H9 (cell line): ENCODE measurements at regions not wholly inside any gene's neighbourhood (a gene's known extent, or its start where the extent isn't known, plus 50 kb on each side); places are given as distances from the start of the nearest gene placed in this dataset.

Experiments
- DNase-seq: peaks from one replicate; pipeline ENCODE4 v3.0.0-alpha.2; 2017
- H2AFZ ChIP-seq: one replicate; pipeline ENCODE4 v1.6.1; 2013; ENCODE audit warnings: mild to moderate bottlenecking, low read length, control low read depth, moderate library complexity
- H2AK5ac ChIP-seq: 2 replicates; pipeline ENCODE4 v1.6.1; 2013; ENCODE audit warnings: low read length, control low read depth, mixed read lengths; ENCODE audit not compliant: insufficient read length
- H2BK120ac ChIP-seq: one replicate; pipeline ENCODE4 v1.6.1; 2013; ENCODE audit warnings: low read depth, mild to moderate bottlenecking, low read length, control low read depth, inconsistent platforms; ENCODE audit not compliant: poor library complexity, severe bottlenecking
- H2BK12ac ChIP-seq: 2 replicates; pipeline ENCODE4 v1.6.1; 2013; ENCODE audit warnings: low read length, control low read depth, mixed read lengths, low read depth; ENCODE audit not compliant: insufficient read length
- H2BK15ac ChIP-seq: 2 replicates; pipeline ENCODE4 v1.6.1; 2013; ENCODE audit warnings: low read depth, low read length, control low read depth
- H2BK20ac ChIP-seq: one replicate; pipeline ENCODE4 v1.6.1; 2013; ENCODE audit warnings: low read depth, mild to moderate bottlenecking, low read length, control low read depth, inconsistent platforms; ENCODE audit not compliant: poor library complexity, severe bottlenecking
- H2BK5ac ChIP-seq: 2 replicates; pipeline ENCODE4 v1.6.1; 2013; ENCODE audit warnings: low read length, control low read depth, mixed read lengths; ENCODE audit not compliant: insufficient read length
- H3K14ac ChIP-seq: 2 replicates; pipeline ENCODE4 v1.6.1; 2013; ENCODE audit warnings: low read length, control low read depth; ENCODE audit not compliant: insufficient read depth
- H3K18ac ChIP-seq: 2 replicates; pipeline ENCODE4 v1.6.1; 2013; ENCODE audit warnings: low read depth, mild to moderate bottlenecking, mixed read lengths, low read length, control low read depth; ENCODE audit not compliant: insufficient read length
- H3K23ac ChIP-seq: 2 replicates; pipeline ENCODE4 v1.6.1; 2013; ENCODE audit warnings: low read length, control low read depth, mixed read lengths, low read depth; ENCODE audit not compliant: insufficient read length
- H3K23me2 ChIP-seq: 2 replicates; pipeline ENCODE4 v1.6.1; 2013; ENCODE audit warnings: low read depth, mild to moderate bottlenecking, mixed read lengths, low read length, control low read depth; ENCODE audit not compliant: insufficient read length, poor library complexity, severe bottlenecking
- H3K27ac ChIP-seq: 2 replicates; pipeline ENCODE4 v1.5.1; 2013; ENCODE audit warnings: low read length, control low read depth, mixed read lengths, low read depth; ENCODE audit not compliant: insufficient read length
- H3K27me3 ChIP-seq: 2 replicates; pipeline ENCODE4 v1.6.1; 2013; ENCODE audit warnings: low read length, control low read depth, inconsistent platforms; ENCODE audit not compliant: insufficient read depth
- H3K4ac ChIP-seq: 2 replicates; pipeline ENCODE4 v1.6.1; 2013; ENCODE audit warnings: low read depth, mild to moderate bottlenecking, control low read depth, inconsistent platforms, low read length, moderate library complexity
- H3K4me1 ChIP-seq: 2 replicates; pipeline ENCODE4 v1.6.1; 2013; ENCODE audit warnings: low read length, control low read depth, inconsistent platforms; ENCODE audit not compliant: insufficient read depth
- H3K4me2 ChIP-seq: 2 replicates; pipeline ENCODE4 v1.6.1; 2013; ENCODE audit warnings: low read length, control low read depth, mixed read lengths; ENCODE audit not compliant: insufficient read length, insufficient read depth
- H3K56ac ChIP-seq: 2 replicates; pipeline ENCODE4 v1.6.1; 2013; ENCODE audit warnings: low read depth, mild to moderate bottlenecking, mixed read lengths, low read length, control low read depth; ENCODE audit not compliant: insufficient read length
- H3K79me1 ChIP-seq: 2 replicates; pipeline ENCODE4 v1.6.1; 2013; ENCODE audit warnings: low read depth, mild to moderate bottlenecking, moderate library complexity, low read length, control low read depth, inconsistent platforms; ENCODE audit not compliant: insufficient read depth, poor library complexity, severe bottlenecking
- H3K79me2 ChIP-seq: 2 replicates; pipeline ENCODE4 v1.6.1; 2013; ENCODE audit warnings: low read length, control low read depth, inconsistent platforms; ENCODE audit not compliant: insufficient read depth
- H3K9ac ChIP-seq: 2 replicates; pipeline ENCODE4 v1.6.1; 2013; ENCODE audit warnings: low read length, control low read depth, mixed read lengths; ENCODE audit not compliant: insufficient read length; ENCODE audit errors: extremely low read depth
- H3K9me3 ChIP-seq: one replicate; pipeline ENCODE4 v1.6.1; 2013; ENCODE audit warnings: low read depth, low read length, inconsistent platforms; ENCODE audit not compliant: control insufficient read depth
- H3T11ph ChIP-seq: one replicate; pipeline ENCODE4 v1.6.1; 2013; ENCODE audit warnings: mild to moderate bottlenecking, low read length, control low read depth, inconsistent platforms
- H4K20me1 ChIP-seq: one replicate; pipeline ENCODE4 v1.6.1; 2013; ENCODE audit not compliant: control insufficient read depth, insufficient read length, insufficient read depth
- H4K5ac ChIP-seq: 2 replicates; pipeline ENCODE4 v1.6.1; 2013; ENCODE audit warnings: low read depth, mild to moderate bottlenecking, mixed read lengths, low read length, control low read depth; ENCODE audit not compliant: insufficient read length
- H4K8ac ChIP-seq: replicated peaks from 2 replicates; pipeline ENCODE4 v1.6.1; 2013; ENCODE audit warnings: low read length, control low read depth, mixed read lengths, low read depth; ENCODE audit not compliant: insufficient read length
- H4K91ac ChIP-seq: 2 replicates; pipeline ENCODE4 v1.6.1; 2013; ENCODE audit warnings: low read depth, mild to moderate bottlenecking, moderate library complexity, mixed read lengths, low read length, control low read depth; ENCODE audit not compliant: insufficient read length
- H3K27ac Mint-ChIP-seq, 3 experiments: 2 replicates in 2 of 3; 3 replicates in 1 of 3; pipeline ENCODE4 v1.8.0; 2020 to 2021; ENCODE audit warnings: mixed read lengths in 3 of 3, mild to moderate bottlenecking in 1 of 3, moderate library complexity in 1 of 3
- H3K27me3 Mint-ChIP-seq: 2 replicates; pipeline ENCODE4 v1.8.0; 2021; ENCODE audit warnings: low read depth, mild to moderate bottlenecking, moderate library complexity, mixed read lengths
- H3K36me3 Mint-ChIP-seq, 3 experiments: 2 replicates in 2 of 3; 3 replicates in 1 of 3; pipeline ENCODE4 v1.8.0; 2020 to 2021; ENCODE audit warnings: low read depth in 3 of 3, mixed read lengths in 3 of 3; ENCODE audit not compliant: insufficient read depth in 1 of 3
- H3K4me1 Mint-ChIP-seq, 2 experiments: 2 replicates each; pipeline ENCODE4 v1.8.0; 2020; ENCODE audit warnings: mixed read lengths in 2 of 2
- H3K4me3 Mint-ChIP-seq, 2 experiments: 2 replicates in 1 of 2; 3 replicates in 1 of 2; pipeline ENCODE4 v1.8.0; 2020 to 2021; ENCODE audit warnings: mild to moderate bottlenecking in 2 of 2, mixed read lengths in 2 of 2, moderate library complexity in 1 of 2
- H3K9me3 Mint-ChIP-seq, 2 experiments: 2 replicates in 1 of 2; 3 replicates in 1 of 2; pipeline ENCODE4 v1.8.0; 2020; ENCODE audit warnings: mild to moderate bottlenecking in 2 of 2, mixed read lengths in 2 of 2, moderate library complexity in 1 of 2
- CTCF ChIP-seq: fragments of 200-600 bp; sonication (generic); conservative IDR thresholded peaks from 3 replicates; pipeline ENCODE4 v1.8.0; 2021; ENCODE audit warnings: antibody characterized with exemption, mild to moderate bottlenecking
- WGBS: extraction: QIAGEN DNeasy Blood & Tissue Kit; methylation state at CpG from one replicate; pipeline ENCODE4 v1.1.7; 2013; ENCODE audit warnings: missing lambda C conversion rate, low lambda C conversion rate, mixed read lengths; ENCODE audit not compliant: insufficient read length; ENCODE audit errors: extremely low coverage; 5-methylcytosine and 5-hydroxymethylcytosine counted together

GRCh38 chr2:59180621-59181020, 939.5 kb upstream of the FANCL start:
- Histone ChIP-seq H3T11ph (no peak overlapping the region), H3K79me1 (no peaks in the 10 kb centered on the region), H4K5ac (no peak overlapping the region), H3K14ac (no peak overlapping the region), H3K9me3 (no peaks in the 10 kb centered on the region), H2BK120ac (no peak overlapping the region), H4K91ac (no peak overlapping the region), H3K4me1 (no peaks in the 10 kb centered on the region), H3K79me2 (no peaks in the 10 kb centered on the region), H2BK20ac (no peak overlapping the region), H2BK5ac (no peak overlapping the region), H4K20me1 (no peaks in the 10 kb centered on the region), H3K23ac (no peak overlapping the region), H2BK12ac (no peak overlapping the region), H3K4ac (no peak overlapping the region), H3K9ac (no peak overlapping the region), H2BK15ac (no peak overlapping the region), H3K27me3 (no peaks in the 10 kb centered on the region), H3K27ac (no peak overlapping the region), H3K23me2 (no peaks in the 10 kb centered on the region), H3K4me2 (no peak overlapping the region), H2AFZ (no peak overlapping the region), H2AK5ac (no peak overlapping the region), H3K56ac (no peak overlapping the region), H3K18ac (no peak overlapping the region), H4K8ac (no peak overlapping the region)
- H3K27ac Mint-ChIP-seq: no peak overlapping the region
- no peaks in the 10 kb centered on the region for H3K9me3 Mint-ChIP-seq
- H3K36me3 Mint-ChIP-seq: no peaks in the 10 kb centered on the region
- H3K27me3 Mint-ChIP-seq: peaks cover 10% of the 10 kb centered on the region
- TF ChIP-seq CTCF: no peak
- no peak overlapping the region for H3K4me3 Mint-ChIP-seq
- no CpG with 5 or more reads among the region's 2 CpGs for WGBS
- H3K4me1 Mint-ChIP-seq: peaks cover 19 to 28% of the 10 kb centered on the region in 2 experiments
- DNase-seq: no peak
